GM08714 (cell line): ENCODE measurements at regions not wholly inside any gene's neighbourhood (a gene's known extent, or its start where the extent isn't known, plus 50 kb on each side); places are given as distances from the start of the nearest gene placed in this dataset.

ENCODE experiments used
- H3K4me3 ChIP-seq: fragments of 200-500 bp; sonication (Bioruptor generic); 2 replicates; pipeline ENCODE4 v1.5.1; 2014; ENCODE audit warnings: mild to moderate bottlenecking, low read length, inconsistent platforms
- ZNF274 ChIP-seq: IDR thresholded peaks from 2 replicates; pipeline ENCODE4 v1.6.1; 2012; ENCODE audit warnings: mild to moderate bottlenecking, low read depth, low read length

- TF ChIP-seq ZNF274, result no peak
- no peak overlapping the region for H3K4me3 ChIP-seq
These were observed 51.4 kb upstream of the NPVF start for GRCh38 chr7:25279705-25280104.

- no peak overlapping the region for H3K4me3 ChIP-seq
- no peak for TF ChIP-seq ZNF274
These were observed 51.9 kb upstream of the NPVF start for GRCh38 chr7:25280181-25280580.

GRCh38 chr7:25282194-25282593, 53.9 kb upstream of the NPVF start:
- no peak for TF ChIP-seq ZNF274
- H3K4me3 ChIP-seq, result no peak overlapping the region

GRCh38 chr7:25286756-25287155, 58.5 kb upstream of the NPVF start:
- no peak overlapping the region for H3K4me3 ChIP-seq
- TF ChIP-seq ZNF274, result no peak

DNA sequence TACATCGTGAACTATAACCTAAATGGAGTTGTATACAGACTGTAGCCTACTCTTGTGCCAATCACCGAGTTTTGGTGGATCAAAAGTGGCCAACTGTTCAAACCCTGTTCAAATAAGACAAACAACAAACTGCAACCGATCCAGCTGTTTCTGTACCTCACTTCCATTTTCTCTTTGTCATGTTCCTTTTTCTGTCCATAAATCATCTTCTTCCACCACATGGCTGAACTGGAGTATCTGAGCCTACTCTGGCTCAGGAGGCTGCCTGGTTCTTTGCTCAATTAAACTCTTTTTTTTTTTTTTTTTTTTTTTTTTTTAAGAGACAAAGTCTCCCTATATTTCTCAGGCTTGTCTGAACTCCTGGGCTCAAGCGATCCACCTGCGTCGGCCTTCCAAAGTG, 59.0 kb upstream of the NPVF start:
- no peak for TF ChIP-seq ZNF274
- no peak overlapping the region for H3K4me3 ChIP-seq

- no peak overlapping the region for H3K4me3 ChIP-seq
- TF ChIP-seq ZNF274, result no peak
These were observed 60.4 kb upstream of the NPVF start for GRCh38 chr7:25288556-25289307.

DNA sequence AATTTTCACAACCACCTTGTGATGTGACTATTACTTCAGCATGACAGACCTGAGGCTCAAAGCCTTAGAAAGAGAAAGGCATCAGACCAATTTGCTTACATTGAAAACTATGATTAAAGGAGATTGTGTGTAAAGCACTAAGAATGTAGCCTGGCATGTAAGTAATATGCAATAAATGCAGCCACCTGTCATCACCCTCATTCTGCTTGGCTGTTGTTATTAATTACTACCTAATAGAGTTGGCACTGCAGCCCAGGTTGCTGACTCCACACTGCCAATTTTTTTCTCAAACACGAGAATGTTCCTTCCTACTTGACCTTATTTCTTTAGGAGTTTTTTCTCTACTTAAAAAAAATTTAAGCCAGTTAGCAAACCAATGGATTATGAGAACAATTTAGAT, 61.2 kb upstream of the NPVF start:
- no peak for TF ChIP-seq ZNF274
- H3K4me3 ChIP-seq, result no peak overlapping the region

GRCh38 chr7:25294624-25295023, 66.3 kb upstream of the NPVF start:
- H3K4me3 ChIP-seq, result no peak overlapping the region
- no peak for TF ChIP-seq ZNF274

- no peak overlapping the region for H3K4me3 ChIP-seq
- no peak for TF ChIP-seq ZNF274
These were observed 67.1 kb upstream of the NPVF start for GRCh38 chr7:25295387-25295786.

GRCh38 chr7:25296086-25296485, 67.8 kb upstream of the NPVF start:
- TF ChIP-seq ZNF274, result no peak
- no peak overlapping the region for H3K4me3 ChIP-seq

DNA sequence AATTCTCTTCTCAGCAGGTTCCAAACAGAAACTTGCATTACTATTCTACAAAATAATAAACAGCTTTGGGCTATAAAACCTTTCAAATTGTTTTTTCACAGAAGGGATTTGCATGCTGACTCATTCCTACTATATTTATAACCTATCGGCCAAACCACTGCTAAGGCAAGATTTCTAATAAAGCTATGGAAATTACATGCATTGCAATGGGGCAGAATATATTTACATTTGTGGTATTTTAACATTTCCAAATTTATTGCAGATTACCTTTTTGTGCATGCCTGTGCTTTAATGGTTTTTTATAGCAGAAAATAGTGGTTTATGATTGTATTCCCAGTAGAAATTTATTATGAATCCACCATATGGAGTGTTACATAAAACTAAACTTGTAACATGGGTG, 69.0 kb upstream of the NPVF start:
- no peak for TF ChIP-seq ZNF274
- H3K4me3 ChIP-seq, result no peak overlapping the region

DNA sequence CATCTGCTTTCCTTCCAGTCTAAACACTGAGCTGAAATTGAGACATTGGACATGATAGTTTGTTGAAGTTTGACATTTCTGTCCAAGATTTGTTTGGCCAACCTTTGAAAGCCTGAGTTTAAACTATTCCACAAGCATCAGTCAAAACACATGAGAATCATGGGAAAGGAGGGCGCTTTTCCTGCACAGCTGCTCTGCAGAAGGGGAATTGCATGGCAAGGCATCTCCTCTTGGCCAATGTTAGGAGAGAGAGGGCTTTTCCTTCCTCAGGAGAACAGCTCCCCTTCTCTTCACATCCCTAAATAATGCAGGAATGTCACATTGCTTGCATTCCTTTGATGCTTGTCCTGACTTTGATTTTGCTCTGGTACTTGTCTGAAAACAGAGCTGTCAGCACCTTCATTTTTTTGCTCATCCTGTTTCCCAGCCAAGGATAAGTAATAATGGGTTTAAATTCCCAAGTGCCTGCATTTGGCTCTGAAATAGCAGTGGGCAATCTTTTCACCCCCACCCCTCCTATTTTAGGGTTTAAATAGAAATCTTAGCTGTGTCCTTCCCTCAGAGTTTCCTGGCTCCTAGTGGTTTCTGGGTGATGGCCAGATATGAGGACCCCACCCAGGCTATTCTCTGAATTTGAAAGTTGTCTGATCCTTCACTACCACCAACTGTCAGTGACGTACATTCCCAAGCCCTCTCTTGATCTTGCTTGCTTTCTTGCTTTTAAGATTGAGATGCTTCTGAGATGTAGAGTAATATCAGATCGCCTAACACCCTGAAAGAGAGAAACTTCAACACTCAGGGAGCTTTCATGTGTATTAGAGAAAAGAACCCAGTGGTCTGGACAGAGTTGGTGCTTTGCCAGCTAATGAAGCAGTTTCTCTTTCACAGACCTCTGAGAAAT, 75.2 kb upstream of the NPVF start:
- no peak overlapping the region for H3K4me3 ChIP-seq
- no peak for TF ChIP-seq ZNF274

GRCh38 chr7:25304691-25305090, 76.4 kb upstream of the NPVF start:
- no peak overlapping the region for H3K4me3 ChIP-seq
- TF ChIP-seq ZNF274, result no peak

GRCh38 chr7:25305831-25306230, 77.5 kb upstream of the NPVF start:
- no peak for TF ChIP-seq ZNF274

DNA sequence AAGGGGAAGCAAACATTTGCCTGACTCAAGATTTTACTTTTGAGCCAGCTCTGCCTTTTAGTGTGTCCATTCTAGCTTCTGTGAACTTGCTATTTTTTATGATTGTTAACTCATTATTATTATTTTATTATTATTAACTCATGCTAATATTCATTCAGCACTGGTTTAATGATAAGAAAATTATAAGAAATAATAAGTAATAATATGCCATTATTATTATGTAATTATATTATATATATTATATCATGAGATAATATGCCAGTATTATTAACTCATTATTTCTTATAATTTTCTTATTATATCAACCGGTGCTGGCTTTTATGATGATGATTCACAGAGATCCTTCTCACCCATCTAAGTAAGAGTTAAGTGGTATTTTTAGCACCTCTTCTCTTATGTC, 79.3 kb upstream of the NPVF start:
- no peak for TF ChIP-seq ZNF274

More at GRCh38 chr7:25305831-25306230, 77.5 kb upstream of the NPVF start:
- H3K4me3 ChIP-seq, result no peak overlapping the region

DNA sequence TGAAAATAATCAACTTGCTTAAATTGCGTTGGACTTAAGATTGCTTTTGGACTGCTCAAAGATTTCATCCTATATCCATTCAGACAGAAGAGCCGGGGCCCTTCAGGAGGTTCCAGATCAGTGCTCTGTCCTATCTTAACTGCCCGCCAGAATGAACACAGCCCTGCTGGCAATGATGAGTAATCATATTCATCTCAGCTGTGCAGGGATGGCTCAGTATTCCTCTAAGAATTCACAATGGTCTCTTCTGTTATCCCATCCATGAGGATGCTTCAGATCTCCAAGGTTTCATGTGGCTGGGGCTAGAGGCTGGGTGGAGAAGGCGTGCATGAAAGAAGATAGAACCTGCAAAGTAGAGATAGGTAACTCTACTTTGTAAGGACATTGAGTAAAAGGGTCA, 80.0 kb upstream of the NPVF start:
- TF ChIP-seq ZNF274, result no peak
- no peak overlapping the region for H3K4me3 ChIP-seq

More for the DNA sequence above, 79.3 kb upstream of the NPVF start:
- no peak overlapping the region for H3K4me3 ChIP-seq
